ENCODE measurements at regions not wholly inside any gene's neighbourhood (a gene's known extent, or its start where the extent isn't known, plus 50 kb on each side); places are given as distances from the start of the nearest gene placed in this dataset.
"Not testable (repeated sequence)": the region's sequence is repeated elsewhere in the genome, so short reads cannot be mapped to it uniquely, and the experiment has no call there.

DNA sequence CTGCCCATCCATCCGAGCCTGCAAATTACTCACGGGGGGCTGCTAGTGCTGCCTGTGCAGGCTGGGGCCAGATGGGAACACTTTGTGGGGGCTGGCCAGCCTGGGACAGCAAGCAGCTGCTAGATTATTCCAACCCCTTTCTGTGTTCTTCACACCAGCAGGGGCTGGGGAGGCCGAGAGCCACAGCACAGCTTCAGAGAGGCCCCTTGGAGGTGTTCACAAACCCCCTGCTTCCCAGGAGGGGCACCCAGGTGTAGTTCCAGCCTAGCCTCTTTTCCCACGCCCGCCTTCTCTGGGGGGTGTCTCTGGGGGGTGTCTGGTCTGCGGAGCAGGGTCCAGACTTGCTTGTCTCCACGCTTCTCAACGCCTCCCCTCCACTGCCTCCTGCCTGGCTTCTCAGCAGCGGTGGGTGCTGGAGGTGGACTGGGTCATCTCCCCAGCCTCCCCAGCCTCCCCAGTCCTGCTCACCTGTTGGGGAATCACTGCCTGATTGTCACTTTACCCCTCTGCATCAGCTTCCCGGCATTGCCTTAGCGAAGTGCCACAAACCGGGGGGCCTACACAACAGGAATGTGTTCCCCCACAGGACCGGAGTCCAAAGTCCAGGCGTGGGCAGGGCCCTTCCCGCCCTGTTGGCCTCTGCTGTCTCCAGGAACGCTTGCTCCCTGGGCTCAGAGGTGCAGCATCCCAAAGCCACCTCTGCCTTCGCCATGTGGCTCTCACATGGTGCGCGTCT, 74.0 kb upstream of the EN2 start:
- H3K4me3 ChIP-seq (replicated peaks; ENCODE audit: low read depth, low read length): no peak overlapping the region
- no peak for TF ChIP-seq CTCF (IDR thresholded peaks at IDR 0.05; ENCODE audit: low read length, missing control alignments)

DNA sequence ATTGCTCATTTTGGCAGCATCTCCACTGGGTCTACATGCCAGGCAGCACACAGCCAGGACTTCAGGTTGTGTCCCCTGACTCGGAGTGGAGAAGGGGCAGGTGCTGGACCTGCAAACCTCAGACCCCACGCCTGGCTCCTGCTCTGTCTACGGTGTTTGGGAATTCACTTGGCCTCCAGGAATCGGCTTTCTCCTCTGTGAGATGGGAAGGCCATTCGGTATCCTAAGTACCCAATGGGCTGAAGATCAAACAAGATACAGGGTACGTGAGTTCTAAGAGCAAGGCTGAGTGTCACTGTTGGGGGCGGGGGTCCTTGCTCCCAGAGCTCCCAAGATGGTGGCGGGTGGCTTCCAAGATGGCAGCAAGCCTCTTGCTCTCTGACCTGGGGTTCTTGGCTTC, 73.2 kb upstream of the EN2 start:
- TF ChIP-seq CTCF (IDR thresholded peaks at IDR 0.05; ENCODE audit: low read length, missing control alignments): no peak
- no peak for DNase-seq (ENCODE audit: low read depth)
- no peak overlapping the region for H3K4me3 ChIP-seq (replicated peaks; ENCODE audit: low read depth, low read length)

More for the DNA sequence above, 74.0 kb upstream of the EN2 start:
- DNase-seq (ENCODE audit: low read depth): no peak

DNA sequence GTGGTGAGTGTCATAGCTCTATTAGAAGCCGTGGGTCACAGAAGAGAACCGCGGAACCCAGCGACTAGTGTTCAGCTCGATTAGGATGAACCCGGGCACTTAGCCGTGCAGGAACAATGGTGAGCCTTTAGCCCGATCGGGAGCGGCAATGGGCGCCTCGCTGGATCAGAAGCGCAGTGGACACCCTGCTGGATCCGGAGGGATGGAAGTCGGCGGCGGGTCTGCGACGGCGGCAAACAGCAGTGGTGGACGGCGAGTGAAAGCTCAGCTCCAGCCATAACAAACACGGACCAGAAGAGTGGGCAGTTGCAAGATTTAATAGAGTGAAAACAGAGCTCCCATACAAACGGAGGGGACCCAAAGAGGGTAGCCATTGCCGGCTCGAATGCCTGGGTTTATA, 72.7 kb upstream of the EN2 start:
- not testable (repeated sequence) for DNase-seq (ENCODE audit: low read depth); H3K4me3 ChIP-seq (replicated peaks; ENCODE audit: low read depth, low read length)

GRCh38 chr7:155386608-155387007, 71.3 kb upstream of the EN2 start:
- TF ChIP-seq CTCF (IDR thresholded peaks at IDR 0.05; ENCODE audit: low read length, missing control alignments): no peak
- H3K4me3 ChIP-seq (replicated peaks; ENCODE audit: low read depth, low read length): no peak overlapping the region
- DNase-seq (ENCODE audit: low read depth): no peak

- H3K4me3 ChIP-seq (replicated peaks; ENCODE audit: low read depth, low read length): no peak overlapping the region
- no peak for DNase-seq (ENCODE audit: low read depth)
- TF ChIP-seq CTCF (IDR thresholded peaks at IDR 0.05; ENCODE audit: low read length, missing control alignments): no peak
Observed at GRCh38 chr7:155387066-155387620, 70.8 kb upstream of the EN2 start.

DNA sequence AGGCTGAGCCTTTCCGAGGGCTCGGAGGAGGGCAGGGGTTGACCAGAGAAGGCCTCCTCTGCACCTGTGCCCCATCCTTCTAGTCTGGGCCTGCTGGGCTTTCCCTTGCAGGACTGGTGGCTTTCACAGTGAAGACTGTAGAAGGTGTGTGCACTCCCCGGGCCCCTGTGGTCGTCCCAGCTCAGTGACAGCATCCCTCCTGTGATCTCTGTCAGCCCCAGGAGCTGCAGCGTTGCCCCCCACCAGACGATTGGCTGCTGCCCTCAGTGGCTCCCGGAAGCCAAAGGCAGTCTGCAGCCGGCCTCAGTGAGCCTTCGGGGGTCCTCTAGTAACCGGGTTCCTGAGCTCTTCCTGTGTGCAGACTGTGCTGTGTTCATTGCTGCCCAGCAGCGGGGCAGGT, 69.4 kb upstream of the EN2 start:
- DNase-seq (ENCODE audit: low read depth): no peak
- no peak for TF ChIP-seq CTCF (IDR thresholded peaks at IDR 0.05; ENCODE audit: low read length, missing control alignments)
- H3K4me3 ChIP-seq (replicated peaks; ENCODE audit: low read depth, low read length): no peak overlapping the region

- no peak for TF ChIP-seq CTCF (IDR thresholded peaks at IDR 0.05; ENCODE audit: low read length, missing control alignments)
- no peak overlapping the region for H3K4me3 ChIP-seq (replicated peaks; ENCODE audit: low read depth, low read length)
- no peak for DNase-seq (ENCODE audit: low read depth)
Observed at GRCh38 chr7:155391414-155391813, 66.5 kb upstream of the EN2 start.

All from fibroblast of pulmonary artery (primary cell).